OCI-LY7 (cell line): ENCODE measurements at regions not wholly inside any gene's neighbourhood (a gene's known extent, or its start where the extent isn't known, plus 50 kb on each side); places are given as distances from the start of the nearest gene placed in this dataset.

Experiments
- EZH2phosphoT487 ChIP-seq: fragments of 200-600 bp; sonication (generic); IDR thresholded peaks from 2 replicates; pipeline ENCODE4 v1.6.1; 2018; ENCODE audit warnings: low read depth, borderline replicate concordance, mild to moderate bottlenecking, mixed run types, antibody characterized with exemption, low read length, moderate library complexity, mixed read lengths
- TF ChIP-seq, protein P1 (sequence below): fragments of 200-600 bp; sonication (generic); conservative IDR thresholded peaks from 2 replicates; pipeline ENCODE4 v1.5.1; 2014; ENCODE audit warnings: mild to moderate bottlenecking, antibody characterized with exemption, low read length, moderate library complexity, mixed read lengths

GRCh38 chr13:89455741-89456140 is 1784.6 kb downstream of the SLITRK5 start:
- TF ChIP-seq, protein P1, sequence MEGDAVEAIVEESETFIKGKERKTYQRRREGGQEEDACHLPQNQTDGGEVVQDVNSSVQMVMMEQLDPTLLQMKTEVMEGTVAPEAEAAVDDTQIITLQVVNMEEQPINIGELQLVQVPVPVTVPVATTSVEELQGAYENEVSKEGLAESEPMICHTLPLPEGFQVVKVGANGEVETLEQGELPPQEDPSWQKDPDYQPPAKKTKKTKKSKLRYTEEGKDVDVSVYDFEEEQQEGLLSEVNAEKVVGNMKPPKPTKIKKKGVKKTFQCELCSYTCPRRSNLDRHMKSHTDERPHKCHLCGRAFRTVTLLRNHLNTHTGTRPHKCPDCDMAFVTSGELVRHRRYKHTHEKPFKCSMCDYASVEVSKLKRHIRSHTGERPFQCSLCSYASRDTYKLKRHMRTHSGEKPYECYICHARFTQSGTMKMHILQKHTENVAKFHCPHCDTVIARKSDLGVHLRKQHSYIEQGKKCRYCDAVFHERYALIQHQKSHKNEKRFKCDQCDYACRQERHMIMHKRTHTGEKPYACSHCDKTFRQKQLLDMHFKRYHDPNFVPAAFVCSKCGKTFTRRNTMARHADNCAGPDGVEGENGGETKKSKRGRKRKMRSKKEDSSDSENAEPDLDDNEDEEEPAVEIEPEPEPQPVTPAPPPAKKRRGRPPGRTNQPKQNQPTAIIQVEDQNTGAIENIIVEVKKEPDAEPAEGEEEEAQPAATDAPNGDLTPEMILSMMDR = no peak
- no peak for TF ChIP-seq EZH2phosphoT487
